OCI-LY7 (cell line): ENCODE measurements at regions not wholly inside any gene's neighbourhood (a gene's known extent, or its start where the extent isn't known, plus 50 kb on each side); places are given as distances from the start of the nearest gene placed in this dataset.

ENCODE experiments used
- EZH2phosphoT487 ChIP-seq: fragments of 200-600 bp; sonication (generic); IDR thresholded peaks from 2 replicates; pipeline ENCODE4 v1.6.1; 2018; ENCODE audit warnings: low read depth, borderline replicate concordance, mild to moderate bottlenecking, mixed run types, antibody characterized with exemption, low read length, moderate library complexity, mixed read lengths
- TF ChIP-seq, protein P1 (sequence below): fragments of 200-600 bp; sonication (generic); conservative IDR thresholded peaks from 2 replicates; pipeline ENCODE4 v1.5.1; 2014; ENCODE audit warnings: mild to moderate bottlenecking, antibody characterized with exemption, low read length, moderate library complexity, mixed read lengths

GRCh38 chr3:117263270-117263669, 553.7 kb downstream of the TUSC7 start:
- TF ChIP-seq, protein P1, sequence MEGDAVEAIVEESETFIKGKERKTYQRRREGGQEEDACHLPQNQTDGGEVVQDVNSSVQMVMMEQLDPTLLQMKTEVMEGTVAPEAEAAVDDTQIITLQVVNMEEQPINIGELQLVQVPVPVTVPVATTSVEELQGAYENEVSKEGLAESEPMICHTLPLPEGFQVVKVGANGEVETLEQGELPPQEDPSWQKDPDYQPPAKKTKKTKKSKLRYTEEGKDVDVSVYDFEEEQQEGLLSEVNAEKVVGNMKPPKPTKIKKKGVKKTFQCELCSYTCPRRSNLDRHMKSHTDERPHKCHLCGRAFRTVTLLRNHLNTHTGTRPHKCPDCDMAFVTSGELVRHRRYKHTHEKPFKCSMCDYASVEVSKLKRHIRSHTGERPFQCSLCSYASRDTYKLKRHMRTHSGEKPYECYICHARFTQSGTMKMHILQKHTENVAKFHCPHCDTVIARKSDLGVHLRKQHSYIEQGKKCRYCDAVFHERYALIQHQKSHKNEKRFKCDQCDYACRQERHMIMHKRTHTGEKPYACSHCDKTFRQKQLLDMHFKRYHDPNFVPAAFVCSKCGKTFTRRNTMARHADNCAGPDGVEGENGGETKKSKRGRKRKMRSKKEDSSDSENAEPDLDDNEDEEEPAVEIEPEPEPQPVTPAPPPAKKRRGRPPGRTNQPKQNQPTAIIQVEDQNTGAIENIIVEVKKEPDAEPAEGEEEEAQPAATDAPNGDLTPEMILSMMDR = no peak
- no peak for TF ChIP-seq EZH2phosphoT487
